CD14-positive monocyte (primary cell): ENCODE measurements at regions not wholly inside any gene's neighbourhood (a gene's known extent, or its start where the extent isn't known, plus 50 kb on each side); places are given as distances from the start of the nearest gene placed in this dataset.

Experiments used
- DNase-seq, 3 donors: peaks; one replicate each; pipeline ENCODE4 v3.0.0-alpha.2; 2011 to 2022
- H2AFZ ChIP-seq: 2 replicates; pipeline ENCODE4 v1.6.0; 2012; ENCODE audit warnings: mild to moderate bottlenecking, low read depth, low read length, inconsistent platforms; ENCODE audit not compliant: insufficient read depth, poor library complexity, severe bottlenecking
- H3K27ac ChIP-seq, 2 donors: 1 replicate in 1 of 2; 2 replicates in 1 of 2; pipeline ENCODE4 v1.5.1; 2012 to 2013; ENCODE audit warnings: low read length in 2 of 2, control low read depth in 1 of 2, inconsistent platforms in 1 of 2, low read depth in 1 of 2, mild to moderate bottlenecking in 1 of 2
- H3K27me3 ChIP-seq, 2 donors: one replicate each; pipeline versions ENCODE4 v1.6.0 to v1.6.1; 2011 to 2013; ENCODE audit warnings: low read length in 2 of 2; ENCODE audit not compliant: control insufficient read depth in 2 of 2, insufficient read depth in 2 of 2
- H3K36me3 ChIP-seq, 2 donors: replicated peaks in 1 of 2; 1 replicate in 1 of 2; 2 replicates in 1 of 2; pipeline versions ENCODE4 v1.5.1 to v1.6.1; 2012 to 2013; ENCODE audit warnings: low read length in 2 of 2, control low read depth in 1 of 2, inconsistent platforms in 1 of 2, mild to moderate bottlenecking in 1 of 2; ENCODE audit not compliant: insufficient read depth in 2 of 2, control insufficient read depth in 1 of 2
- H3K4me1 ChIP-seq, 2 donors: 1 replicate in 1 of 2; 2 replicates in 1 of 2; pipeline versions ENCODE4 v1.5.1 to v1.6.1; 2012 to 2013; ENCODE audit warnings: low read length in 2 of 2, control low read depth in 1 of 2, inconsistent platforms in 1 of 2, mild to moderate bottlenecking in 1 of 2, moderate library complexity in 1 of 2; ENCODE audit not compliant: insufficient read depth in 2 of 2, control insufficient read depth in 1 of 2
- H3K4me2 ChIP-seq: replicated peaks from 2 replicates; pipeline ENCODE3; 2012; ENCODE audit warnings: low read length, moderate library complexity, mild to moderate bottlenecking; ENCODE audit not compliant: poor library complexity, severe bottlenecking; ENCODE audit errors: extremely low read depth
- H3K4me3 ChIP-seq, 3 experiments: fragments of 200-600 bp in 1 of 3; sonication (generic) in 1 of 3; replicated peaks in 1 of 3; 1 replicate in 2 of 3; 2 replicates in 1 of 3; pipeline ENCODE4 v1.5.1; 2011 to 2013; ENCODE audit warnings: low read length in 3 of 3, mild to moderate bottlenecking in 3 of 3, control low read depth in 2 of 3, low read depth in 2 of 3, inconsistent platforms in 1 of 3, moderate library complexity in 1 of 3
- H3K79me2 ChIP-seq: 2 replicates; pipeline ENCODE4 v1.6.0; 2012; ENCODE audit warnings: mild to moderate bottlenecking, control low read depth, inconsistent platforms, low read length, moderate library complexity; ENCODE audit not compliant: insufficient read depth
- H3K9ac ChIP-seq: 2 replicates; pipeline ENCODE4 v1.6.0; 2017; ENCODE audit warnings: low read length, mild to moderate bottlenecking; ENCODE audit not compliant: insufficient read depth, poor library complexity, severe bottlenecking
- H3K9me3 ChIP-seq, 2 donors: replicated peaks in 1 of 2; 1 replicate in 1 of 2; 2 replicates in 1 of 2; pipeline versions ENCODE4 v1.5.1 to v1.6.1; 2012 to 2013; ENCODE audit warnings: low read length in 2 of 2, control low read depth in 1 of 2; ENCODE audit not compliant: control insufficient read depth in 1 of 2, insufficient read depth in 1 of 2
- H4K20me1 ChIP-seq: 2 replicates; pipeline ENCODE4 v1.6.0; 2012; ENCODE audit warnings: mild to moderate bottlenecking, low read length, control low read depth, moderate library complexity; ENCODE audit not compliant: insufficient read depth
- H3K27ac Mint-ChIP-seq, 7 donors: one replicate each; pipeline ENCODE4 v1.8.0; 2020; ENCODE audit warnings: mild to moderate bottlenecking in 7 of 7, mixed read lengths in 7 of 7, moderate library complexity in 6 of 7, inconsistent platforms in 2 of 7
- H3K27me3 Mint-ChIP-seq, 3 donors: one replicate each; pipeline ENCODE4 v1.8.0; 2021 to 2022; ENCODE audit warnings: low read depth in 3 of 3, mild to moderate bottlenecking in 3 of 3, mixed read lengths in 3 of 3, moderate library complexity in 3 of 3, inconsistent platforms in 1 of 3
- H3K36me3 Mint-ChIP-seq, 2 donors: one replicate each; pipeline ENCODE4 v1.8.0; 2020; ENCODE audit warnings: mixed read lengths in 2 of 2, inconsistent platforms in 1 of 2, mild to moderate bottlenecking in 1 of 2
- H3K4me1 Mint-ChIP-seq: one replicate; pipeline ENCODE4 v1.8.0; 2020; ENCODE audit warnings: mild to moderate bottlenecking, mixed read lengths
- H3K4me3 Mint-ChIP-seq, 2 donors: one replicate each; pipeline ENCODE4 v1.8.0; 2020; ENCODE audit warnings: mild to moderate bottlenecking in 2 of 2, mixed read lengths in 2 of 2, moderate library complexity in 1 of 2
- H3K9me3 Mint-ChIP-seq, 7 donors: one replicate each; pipeline ENCODE4 v1.8.0; 2020 to 2022; ENCODE audit warnings: mixed read lengths in 7 of 7, mild to moderate bottlenecking in 6 of 7, moderate library complexity in 6 of 7, inconsistent platforms in 2 of 7
- WGBS: methylation state at CpG from one replicate; pipeline ENCODE4 v1.1.5; 2013; ENCODE audit warnings: missing lambda C conversion rate; ENCODE audit not compliant: insufficient coverage; 5-methylcytosine and 5-hydroxymethylcytosine counted together
- intact Hi-C, 2 donors: fragments of 100-400 bp; cut with micrococcal nuclease; formaldehyde crosslinking; loops; one replicate each; pipeline versions ENCODE4 v1.15.0 to v1.15.1; 2023
- TF ChIP-seq, protein P1 (sequence below): fragments of 200-600 bp; IDR thresholded peaks from one replicate; pipeline ENCODE4 v1.8.0; 2022; ENCODE audit warnings: antibody characterized with exemption, mild to moderate bottlenecking

DNA sequence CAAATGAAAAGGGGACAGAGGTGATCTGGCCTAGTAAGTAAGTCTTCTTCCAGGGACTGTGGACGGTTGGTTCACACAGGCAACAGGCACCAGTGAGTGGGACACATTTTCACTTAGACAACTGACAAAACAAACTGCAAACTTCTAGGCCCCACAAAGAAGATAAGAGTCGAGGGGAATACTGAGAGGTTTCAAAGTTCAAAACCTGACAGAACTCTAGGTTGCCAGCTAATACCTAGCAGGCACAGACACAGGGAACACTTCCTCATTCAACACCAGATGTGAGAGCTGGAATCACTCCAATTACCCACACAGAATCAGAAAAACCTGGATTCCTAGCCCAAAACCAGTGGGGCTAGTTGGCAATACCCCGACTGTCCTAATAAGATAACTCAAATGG is 621.7 kb downstream of the ZPLD1 start:
- H2AFZ ChIP-seq = no peak overlapping the region
- no peak overlapping the region for H3K9ac ChIP-seq
- TF ChIP-seq, protein P1, sequence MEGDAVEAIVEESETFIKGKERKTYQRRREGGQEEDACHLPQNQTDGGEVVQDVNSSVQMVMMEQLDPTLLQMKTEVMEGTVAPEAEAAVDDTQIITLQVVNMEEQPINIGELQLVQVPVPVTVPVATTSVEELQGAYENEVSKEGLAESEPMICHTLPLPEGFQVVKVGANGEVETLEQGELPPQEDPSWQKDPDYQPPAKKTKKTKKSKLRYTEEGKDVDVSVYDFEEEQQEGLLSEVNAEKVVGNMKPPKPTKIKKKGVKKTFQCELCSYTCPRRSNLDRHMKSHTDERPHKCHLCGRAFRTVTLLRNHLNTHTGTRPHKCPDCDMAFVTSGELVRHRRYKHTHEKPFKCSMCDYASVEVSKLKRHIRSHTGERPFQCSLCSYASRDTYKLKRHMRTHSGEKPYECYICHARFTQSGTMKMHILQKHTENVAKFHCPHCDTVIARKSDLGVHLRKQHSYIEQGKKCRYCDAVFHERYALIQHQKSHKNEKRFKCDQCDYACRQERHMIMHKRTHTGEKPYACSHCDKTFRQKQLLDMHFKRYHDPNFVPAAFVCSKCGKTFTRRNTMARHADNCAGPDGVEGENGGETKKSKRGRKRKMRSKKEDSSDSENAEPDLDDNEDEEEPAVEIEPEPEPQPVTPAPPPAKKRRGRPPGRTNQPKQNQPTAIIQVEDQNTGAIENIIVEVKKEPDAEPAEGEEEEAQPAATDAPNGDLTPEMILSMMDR = no peak
- H3K4me1 Mint-ChIP-seq = peaks cover 13% of the 10 kb centered on the region
- WGBS = no CpG with 5 or more reads among the region's 3 CpGs
- no peaks in the 10 kb centered on the region for H3K27me3 ChIP-seq
- H3K79me2 ChIP-seq = no peaks in the 10 kb centered on the region
- DNase-seq = no peak
- no peaks in the 10 kb centered on the region for H3K36me3 Mint-ChIP-seq
- no peaks in the 10 kb centered on the region for H3K9me3 ChIP-seq
- H3K27me3 Mint-ChIP-seq = no peaks in the 10 kb centered on the region
- intact Hi-C loops = no loop called here
- no peak overlapping the region for H3K4me3 ChIP-seq
- no peak overlapping the region for H3K27ac ChIP-seq
- H3K4me1 ChIP-seq = peaks cover 24 to 25% of the 10 kb centered on the region in 2 donors
- H3K4me2 ChIP-seq = no peak overlapping the region
- no peaks in the 10 kb centered on the region for H3K36me3 ChIP-seq
- H4K20me1 ChIP-seq = no peaks in the 10 kb centered on the region
- no peak overlapping the region for H3K27ac Mint-ChIP-seq
- H3K9me3 Mint-ChIP-seq = peaks cover 0 to 6% (median 0%) of the 10 kb centered on the region in 7 donors
- no peak overlapping the region for H3K4me3 Mint-ChIP-seq

DNA sequence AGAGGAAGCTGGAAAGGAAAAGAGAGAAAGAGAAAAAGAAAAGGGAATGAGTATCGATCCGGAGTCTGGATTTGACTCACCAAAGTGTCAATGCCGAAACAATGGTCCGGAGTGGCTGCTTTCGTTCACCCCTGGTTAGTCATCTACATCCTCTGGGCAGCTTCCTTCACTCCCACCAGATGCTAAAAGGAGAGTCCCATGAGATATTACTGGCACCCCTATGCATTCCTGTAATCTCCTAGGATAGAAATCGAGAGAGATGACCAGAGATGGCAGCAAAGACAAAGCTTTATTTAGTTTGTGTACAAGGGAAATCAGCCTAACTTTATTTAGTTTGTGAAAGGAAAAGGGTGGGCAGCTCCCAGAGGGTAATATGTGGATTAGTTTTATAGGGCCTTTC is 622.2 kb downstream of the ZPLD1 start:
- Histone ChIP-seq H3K27ac (no peak overlapping the region), H2AFZ (no peak overlapping the region), H3K4me3 (no peak overlapping the region), H3K27me3 (no peaks in the 10 kb centered on the region), H3K79me2 (no peaks in the 10 kb centered on the region), H4K20me1 (no peaks in the 10 kb centered on the region), H3K9ac (no peak overlapping the region), H3K4me1 (peaks cover 20% of the 10 kb centered on the region in 2 donors), H3K4me2 (no peak overlapping the region), H3K36me3 (no peaks in the 10 kb centered on the region), H3K9me3 (no peaks in the 10 kb centered on the region)
- Mint-ChIP-seq H3K4me3 (no peak overlapping the region), H3K9me3 (peaks cover 0 to 6% (median 0%) of the 10 kb centered on the region in 7 donors), H3K27me3 (no peaks in the 10 kb centered on the region), H3K36me3 (no peaks in the 10 kb centered on the region), H3K4me1 (peaks cover 9% of the 10 kb centered on the region), H3K27ac (no peak overlapping the region)
- intact Hi-C loops = no loop called here
- TF ChIP-seq, protein P1 = no peak
- WGBS = 80% methylated on average over 1 of the region's 6 CpGs
- DNase-seq = no peak
